H1 (cell line): ENCODE measurements at regions not wholly inside any gene's neighbourhood (a gene's known extent, or its start where the extent isn't known, plus 50 kb on each side); places are given as distances from the start of the nearest gene placed in this dataset.

Source experiments
- EZH2 ChIP-seq: fragments of 200-600 bp; sonication (generic); IDR thresholded peaks from 2 replicates; pipeline ENCODE4 v1.7.1; 2012; ENCODE audit warnings: low read depth, mild to moderate bottlenecking, moderate library complexity, low read length, inconsistent platforms; ENCODE audit not compliant: severe bottlenecking
- SAP30 ChIP-seq: fragments of 300-600 bp; sonication (generic); IDR thresholded peaks from 2 replicates; pipeline ENCODE4 v1.7.1; 2012; ENCODE audit warnings: low read length, moderate library complexity, mild to moderate bottlenecking, inconsistent platforms; ENCODE audit not compliant: insufficient read depth, insufficient replicate concordance

GRCh38 chr15:34644851-34645250 is 61.4 kb upstream of the GOLGA8B start (continued):
- TF ChIP-seq EZH2 = no peak
- TF ChIP-seq SAP30 = no peak
